Mesendoderm (in vitro differentiated cells): ENCODE measurements at regions not wholly inside any gene's neighbourhood (a gene's known extent, or its start where the extent isn't known, plus 50 kb on each side); places are given as distances from the start of the nearest gene placed in this dataset.

Experiments
- DNase-seq: peaks from one replicate; pipeline ENCODE4 v3.0.0; 2013
- H2AK5ac ChIP-seq: 2 replicates; pipeline ENCODE4 v1.6.1; 2013; ENCODE audit warnings: low read length, inconsistent platforms
- H2BK120ac ChIP-seq: 2 replicates; pipeline ENCODE4 v1.6.1; 2013; ENCODE audit warnings: low read depth, mild to moderate bottlenecking, low read length, moderate library complexity, mixed read lengths
- H2BK15ac ChIP-seq: replicated peaks from 2 replicates; pipeline ENCODE4 v1.6.1; 2013; ENCODE audit warnings: low read depth, mild to moderate bottlenecking, moderate library complexity
- H2BK5ac ChIP-seq: 2 replicates; pipeline ENCODE4 v1.6.1; 2013; ENCODE audit warnings: low read length, inconsistent platforms
- H3K18ac ChIP-seq: 2 replicates; pipeline ENCODE4 v1.6.1; 2013; ENCODE audit warnings: mild to moderate bottlenecking, low read length, mixed read lengths
- H3K23ac ChIP-seq: one replicate; pipeline ENCODE4 v1.6.1; 2013; ENCODE audit warnings: low read length
- H3K27ac ChIP-seq: 2 replicates; pipeline ENCODE4 v1.5.1; 2013; ENCODE audit warnings: low read depth, mild to moderate bottlenecking, inconsistent platforms, low read length, moderate library complexity
- H3K27me3 ChIP-seq: 2 replicates; pipeline ENCODE4 v1.6.1; 2013; ENCODE audit warnings: low read length, control low read depth, mild to moderate bottlenecking, inconsistent platforms; ENCODE audit not compliant: insufficient read depth, poor library complexity
- H3K36me3 ChIP-seq: 2 replicates; pipeline ENCODE4 v1.6.1; 2013; ENCODE audit warnings: low read length, inconsistent platforms; ENCODE audit not compliant: control insufficient read depth, insufficient read depth
- H3K4ac ChIP-seq: one replicate; pipeline ENCODE4 v1.6.1; 2013; ENCODE audit warnings: low read depth, mild to moderate bottlenecking, low read length, moderate library complexity
- H3K4me1 ChIP-seq: 2 replicates; pipeline ENCODE4 v1.6.1; 2013; ENCODE audit warnings: low read depth, low read length, inconsistent platforms; ENCODE audit not compliant: control insufficient read depth
- H3K4me2 ChIP-seq: 2 replicates; pipeline ENCODE4 v1.6.1; 2013; ENCODE audit warnings: low read length
- H3K4me3 ChIP-seq: 2 replicates; pipeline ENCODE4 v1.5.1; 2013; ENCODE audit warnings: mild to moderate bottlenecking, low read length
- H3K56ac ChIP-seq: one replicate; pipeline ENCODE4 v1.6.1; 2013; ENCODE audit warnings: low read length
- H3K79me1 ChIP-seq: 2 replicates; pipeline ENCODE4 v1.6.1; 2013; ENCODE audit warnings: low read length, inconsistent platforms
- H3K79me2 ChIP-seq: 2 replicates; pipeline ENCODE4 v1.6.1; 2013; ENCODE audit warnings: mild to moderate bottlenecking, low read length; ENCODE audit not compliant: control insufficient read depth, insufficient read depth
- H3K9ac ChIP-seq: 2 replicates; pipeline ENCODE4 v1.6.1; 2013; ENCODE audit warnings: low read length, inconsistent platforms
- H4K5ac ChIP-seq: one replicate; pipeline ENCODE4 v1.6.1; 2013; ENCODE audit warnings: low read length
- H4K8ac ChIP-seq: one replicate; pipeline ENCODE4 v1.6.1; 2013; ENCODE audit warnings: low read depth, mild to moderate bottlenecking, control low read depth, low read length, moderate library complexity
- WGBS: extraction: QIAGEN DNeasy Blood & Tissue Kit; methylation state at CpG from one replicate; pipeline ENCODE4 v1.1.7; 2013; ENCODE audit warnings: low lambda C conversion rate, missing lambda C conversion rate; ENCODE audit not compliant: insufficient coverage; ENCODE audit errors: extremely low coverage; 5-methylcytosine and 5-hydroxymethylcytosine counted together

DNA sequence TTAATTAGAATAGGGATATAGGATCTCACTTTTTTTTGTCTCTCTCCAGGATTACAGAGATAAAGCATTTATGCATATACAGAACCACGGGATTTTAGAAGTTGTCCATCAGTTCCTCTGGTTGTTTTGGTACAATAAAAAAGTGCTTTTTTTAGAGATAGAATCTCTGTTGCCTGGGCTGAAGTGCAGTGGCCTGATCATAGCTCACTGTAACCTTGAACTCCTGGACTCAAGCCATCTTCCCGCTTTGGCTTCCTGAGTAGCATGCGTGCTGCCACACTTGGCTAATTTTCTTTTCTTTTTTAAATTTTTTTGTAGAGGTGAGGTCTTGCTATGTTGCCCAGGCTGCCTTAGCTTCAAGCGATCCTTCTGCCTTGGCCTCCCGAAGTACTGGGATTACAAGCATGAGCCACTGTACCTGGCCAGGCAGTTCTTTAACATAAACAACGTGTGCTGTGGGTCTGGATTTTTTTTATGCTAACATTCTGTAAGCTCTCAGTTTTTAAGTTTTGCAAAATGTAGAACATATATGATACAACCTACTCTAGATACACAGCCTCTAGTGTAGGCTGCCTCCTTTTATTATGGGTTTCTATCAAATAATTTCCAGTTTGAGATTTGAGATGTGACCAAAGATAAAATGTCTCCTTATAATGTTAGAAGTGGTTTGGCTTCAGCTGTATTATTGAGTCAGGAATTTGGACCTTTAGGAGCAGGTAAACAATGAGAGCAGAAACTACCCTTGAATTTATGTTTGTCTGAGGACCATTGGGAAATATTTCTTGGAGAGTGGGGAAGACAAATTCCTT, 57.4 kb upstream of the ULK4 start:
- no peak overlapping the region for H3K23ac ChIP-seq
- no peak overlapping the region for H3K9ac ChIP-seq
- no peak overlapping the region for H4K8ac ChIP-seq
- H3K4me2 ChIP-seq = no peak overlapping the region
- H2BK15ac ChIP-seq = no peak overlapping the region
- no peak overlapping the region for H3K18ac ChIP-seq
- no CpG with 5 or more reads among the region's 6 CpGs for WGBS
- DNase-seq = no peak
- peaks cover 8% of the 10 kb centered on the region for H3K4me1 ChIP-seq
- no peaks in the 10 kb centered on the region for H3K36me3 ChIP-seq
- no peak overlapping the region for H2AK5ac ChIP-seq
- no peaks in the 10 kb centered on the region for H3K27me3 ChIP-seq
- no peak overlapping the region for H3K4me3 ChIP-seq
- H2BK5ac ChIP-seq = no peak overlapping the region
- H2BK120ac ChIP-seq = no peak overlapping the region
- no peak overlapping the region for H3K27ac ChIP-seq
- peaks cover 14% of the 10 kb centered on the region for H3K79me2 ChIP-seq
- H3K79me1 ChIP-seq = peaks cover 3% of the 10 kb centered on the region
- no peak overlapping the region for H4K5ac ChIP-seq
- no peak overlapping the region for H3K56ac ChIP-seq
- H3K4ac ChIP-seq = no peak overlapping the region

DNA sequence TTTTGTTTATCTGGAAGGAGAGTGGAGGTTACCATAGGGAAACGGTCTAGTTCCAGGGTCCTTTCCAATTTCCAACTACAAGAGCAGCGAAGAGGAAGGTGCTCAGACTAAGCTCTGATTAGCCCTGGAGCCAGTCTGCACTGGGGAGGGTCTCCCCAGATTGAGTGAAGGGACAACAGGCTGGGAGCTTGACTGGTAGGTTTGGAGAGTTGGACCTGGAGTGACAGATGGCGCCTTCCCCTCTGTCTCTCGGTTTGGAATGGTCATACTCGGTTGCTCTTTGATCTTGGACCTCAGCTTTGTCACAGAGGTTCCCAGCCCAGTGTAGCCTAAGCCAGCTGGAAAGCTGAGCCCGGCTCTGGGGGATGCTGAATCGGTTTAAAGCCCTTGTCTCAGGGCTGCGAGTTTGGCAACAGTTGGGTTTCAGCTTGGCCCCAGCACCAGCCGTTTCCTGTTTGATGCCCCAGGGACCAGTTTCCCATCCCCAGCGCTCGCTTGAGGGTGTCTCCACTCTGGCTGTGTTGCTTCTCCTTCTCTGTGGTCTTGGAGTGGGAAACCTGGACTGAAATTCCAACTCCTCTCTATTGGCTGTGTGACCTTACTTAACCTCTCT, 53.1 kb upstream of the ULK4 start:
- Histone ChIP-seq H3K23ac (no peak overlapping the region), H3K9ac (peak overlapping the region; percentile 4), H2BK5ac (no peak overlapping the region), H4K5ac (no peak overlapping the region), H3K18ac (no peak overlapping the region), H3K4me2 (peak overlapping the region; percentile 2), H3K27ac (no peak overlapping the region), H3K79me1 (no peaks in the 10 kb centered on the region), H2BK15ac (no peak overlapping the region), H3K4me3 (no peak overlapping the region), H3K36me3 (no peaks in the 10 kb centered on the region), H3K4ac (no peak overlapping the region), H3K4me1 (peaks cover 2% of the 10 kb centered on the region), H2AK5ac (no peak overlapping the region), H2BK120ac (no peak overlapping the region), H3K56ac (peak overlapping the region; percentile 11), H3K79me2 (peaks cover 4% of the 10 kb centered on the region), H3K27me3 (no peaks in the 10 kb centered on the region), H4K8ac (no peak overlapping the region)
- DNase-seq = peak; percentile 55
- no CpG with 5 or more reads among the region's 11 CpGs for WGBS

- no CpG with 5 or more reads among the region's 12 CpGs for WGBS
- Histone ChIP-seq H2BK120ac (no peak overlapping the region), H3K27me3 (no peaks in the 10 kb centered on the region), H3K18ac (no peak overlapping the region), H3K23ac (peak overlapping the region; percentile 98), H2BK15ac (no peak overlapping the region), H3K36me3 (no peaks in the 10 kb centered on the region), H4K5ac (no peak overlapping the region), H2AK5ac (no peak overlapping the region), H3K79me2 (peaks cover 4% of the 10 kb centered on the region), H2BK5ac (no peak overlapping the region), H3K4me3 (peak overlapping the region; percentile 59), H3K9ac (peak overlapping the region; percentile 77), H4K8ac (no peak overlapping the region), H3K4me2 (peak overlapping the region; percentile 84), H3K4me1 (peaks cover 2% of the 10 kb centered on the region), H3K27ac (no peak overlapping the region), H3K79me1 (no peaks in the 10 kb centered on the region), H3K4ac (no peak overlapping the region), H3K56ac (peak overlapping the region; percentile 89)
- peak; percentile 29 for DNase-seq
Measured at GRCh38 chr3:42014458-42014920, 52.6 kb upstream of the ULK4 start.

DNA sequence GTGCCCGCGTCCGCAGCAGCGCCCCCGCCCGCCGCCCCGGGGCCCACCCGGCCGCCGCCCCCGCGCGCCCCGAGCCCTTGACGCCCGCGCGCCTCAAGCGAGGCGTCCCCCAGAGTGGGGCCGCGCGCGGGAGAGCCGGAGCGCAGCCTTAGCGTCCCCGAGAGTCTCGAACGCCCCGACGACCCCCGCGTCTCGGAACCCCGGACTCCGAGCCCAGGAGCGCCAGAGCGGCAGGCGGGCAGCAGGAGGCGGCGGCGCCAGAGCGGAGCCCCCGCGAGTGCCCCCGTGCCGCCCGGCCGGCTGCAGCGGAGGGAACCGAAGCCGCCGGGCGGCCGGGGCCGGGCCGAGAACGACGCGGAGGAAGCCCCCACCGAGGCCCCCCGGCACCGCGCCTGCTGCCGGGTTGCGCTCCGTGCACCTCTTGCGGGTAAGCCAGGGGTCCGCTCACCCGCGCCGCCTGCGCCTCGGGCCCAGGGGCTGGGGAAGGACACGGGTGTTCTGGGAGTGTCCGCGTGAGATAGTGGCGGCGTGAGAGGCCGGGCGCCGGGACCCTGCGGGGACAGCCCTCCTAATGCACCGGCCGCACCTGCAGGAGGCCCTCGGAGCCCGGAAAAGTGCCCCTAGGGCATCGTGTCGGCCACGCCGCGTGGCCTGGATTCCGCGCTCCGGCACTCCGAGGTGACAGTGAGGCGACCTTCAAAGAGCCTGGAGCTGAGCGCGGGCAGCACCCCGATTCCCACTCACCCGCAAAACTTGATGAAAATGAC, 52.0 kb upstream of the ULK4 start:
- Histone ChIP-seq H3K36me3 (no peaks in the 10 kb centered on the region), H2BK5ac (no peak overlapping the region), H3K4me2 (peak overlapping the region; percentile 84), H2BK15ac (no peak overlapping the region), H4K8ac (no peak overlapping the region), H2BK120ac (peak overlapping the region; percentile 92), H3K9ac (peak overlapping the region; percentile 77), H3K18ac (peak overlapping the region; percentile 99), H3K79me1 (no peaks in the 10 kb centered on the region), H3K56ac (peak overlapping the region; percentile 89), H3K27me3 (no peaks in the 10 kb centered on the region), H3K4me3 (peak overlapping the region; percentile 59), H4K5ac (no peak overlapping the region), H3K27ac (peak overlapping the region; percentile 25), H3K23ac (peak overlapping the region; percentile 98), H3K79me2 (peaks cover 4% of the 10 kb centered on the region), H3K4me1 (peaks cover 2% of the 10 kb centered on the region), H3K4ac (peak overlapping the region; percentile 75), H2AK5ac (no peak overlapping the region)
- DNase-seq = no peak
- no CpG with 5 or more reads among the region's 103 CpGs for WGBS

DNA sequence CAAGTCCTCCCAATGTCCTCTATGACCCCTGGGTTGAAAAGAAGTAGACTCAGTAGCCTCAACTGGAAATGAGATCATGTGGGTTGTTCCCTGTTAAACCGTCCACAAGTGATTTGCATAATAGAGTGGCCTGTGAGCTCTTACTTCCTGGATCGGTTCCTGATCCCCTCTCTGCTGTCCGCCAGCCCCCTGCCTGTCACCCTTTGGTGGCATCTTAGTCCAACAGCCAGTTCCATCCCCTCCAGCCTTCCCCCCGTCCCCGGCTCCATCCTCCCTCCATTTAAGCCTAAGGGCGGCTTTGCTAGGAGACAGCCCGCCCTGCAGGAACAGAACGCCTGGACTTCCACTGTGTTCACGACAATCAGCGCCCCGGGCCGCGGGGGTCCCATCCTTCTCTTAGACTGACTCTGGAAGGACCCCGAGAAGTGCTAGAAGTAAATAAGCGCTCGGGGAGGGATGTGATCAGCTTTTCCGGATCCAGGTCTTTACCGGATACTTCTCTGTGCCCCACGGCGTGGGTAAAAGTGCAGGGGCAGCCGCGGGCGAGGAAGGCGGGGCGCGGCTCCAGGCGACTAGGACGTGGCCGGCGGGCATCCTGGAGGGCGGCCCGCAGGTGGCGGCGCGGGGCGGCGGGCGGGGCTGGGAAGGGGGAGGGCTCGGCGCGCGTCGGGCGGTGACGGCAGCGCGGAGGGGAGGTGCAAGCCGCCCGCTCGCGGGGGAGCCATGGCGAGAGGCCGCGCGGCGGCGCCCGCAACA, 51.2 kb upstream of the ULK4 start:
- H3K79me1 ChIP-seq = no peaks in the 10 kb centered on the region
- H3K4me3 ChIP-seq = peak overlapping the region; percentile 72
- no peaks in the 10 kb centered on the region for H3K36me3 ChIP-seq
- H3K4ac ChIP-seq = no peak overlapping the region
- DNase-seq = peak; percentile 69
- peak overlapping the region; percentile 91 for H3K18ac ChIP-seq
- no peak overlapping the region for H2AK5ac ChIP-seq
- H3K27me3 ChIP-seq = no peaks in the 10 kb centered on the region
- H2BK120ac ChIP-seq = no peak overlapping the region
- H4K8ac ChIP-seq = no peak overlapping the region
- peak overlapping the region; percentile 64 for H3K4me2 ChIP-seq
- H3K79me2 ChIP-seq = peaks cover 2% of the 10 kb centered on the region
- H3K27ac ChIP-seq = no peak overlapping the region
- H2BK15ac ChIP-seq = no peak overlapping the region
- H3K9ac ChIP-seq = peak overlapping the region; percentile 59
- H3K4me1 ChIP-seq = peaks cover 2% of the 10 kb centered on the region
- H4K5ac ChIP-seq = no peak overlapping the region
- peak overlapping the region; percentile 71 for H3K56ac ChIP-seq
- H2BK5ac ChIP-seq = no peak overlapping the region
- no peak overlapping the region for H3K23ac ChIP-seq
- no CpG with 5 or more reads among the region's 58 CpGs for WGBS
